Stimulated activated CD4-positive, alpha-beta T cell treated with anti-CD3 and anti-CD28 coated beads, Interleukin-1b, Interleukin-23, amount 100 ng/mL, for 48 hours (primary cell): ENCODE measurements at regions not wholly inside any gene's neighbourhood (a gene's known extent, or its start where the extent isn't known, plus 50 kb on each side); places are given as distances from the start of the nearest gene placed in this dataset.

Experiments used
- DNase-seq: peaks from one replicate; pipeline ENCODE4 v3.0.0-alpha.2; 2020

DNA sequence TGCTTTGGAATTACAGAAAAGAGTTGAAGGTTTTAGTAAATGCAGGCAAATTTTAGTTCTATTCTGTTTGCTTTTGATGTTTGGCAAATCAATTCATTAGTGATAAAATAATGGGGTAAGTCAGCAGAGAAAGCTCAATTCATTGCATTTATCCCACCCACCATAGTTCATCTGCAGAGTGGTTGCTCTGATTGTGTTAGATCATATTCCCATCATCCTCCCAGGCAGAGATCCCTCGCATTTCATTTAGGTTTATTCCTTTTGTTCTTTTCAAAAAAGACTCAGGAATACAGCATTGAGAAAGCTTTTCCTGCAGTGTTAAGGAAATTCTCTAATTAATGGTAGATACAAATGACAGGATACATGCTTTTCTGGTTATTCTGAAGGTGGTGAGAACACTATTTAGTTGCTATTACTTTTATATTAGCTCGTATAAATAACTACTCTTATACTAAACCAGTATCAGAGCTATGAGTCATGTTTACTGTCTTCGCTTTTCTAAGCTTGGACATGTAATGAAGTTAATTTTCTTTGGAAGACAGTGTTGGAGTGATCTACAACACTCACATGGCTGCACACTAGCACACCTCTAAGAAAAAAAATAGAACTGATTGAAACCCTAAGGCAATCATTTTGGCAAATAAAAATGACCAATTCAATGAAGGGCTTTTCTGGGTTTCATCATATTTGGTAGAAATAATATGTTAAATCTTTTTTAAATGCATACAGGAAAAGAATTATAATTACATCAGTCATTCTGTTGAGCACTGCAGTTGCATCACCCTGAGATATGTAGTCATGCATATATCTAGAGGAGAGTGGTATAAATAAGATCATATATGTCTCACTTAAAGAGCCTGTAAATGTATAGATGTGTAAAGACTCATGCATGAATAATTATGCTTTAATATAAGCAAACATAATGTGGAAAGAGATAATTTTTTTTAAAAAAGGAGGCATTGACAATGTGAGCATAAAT lies 351.6 kb downstream of the PCDH7 start:
- no peak for DNase-seq

DNA sequence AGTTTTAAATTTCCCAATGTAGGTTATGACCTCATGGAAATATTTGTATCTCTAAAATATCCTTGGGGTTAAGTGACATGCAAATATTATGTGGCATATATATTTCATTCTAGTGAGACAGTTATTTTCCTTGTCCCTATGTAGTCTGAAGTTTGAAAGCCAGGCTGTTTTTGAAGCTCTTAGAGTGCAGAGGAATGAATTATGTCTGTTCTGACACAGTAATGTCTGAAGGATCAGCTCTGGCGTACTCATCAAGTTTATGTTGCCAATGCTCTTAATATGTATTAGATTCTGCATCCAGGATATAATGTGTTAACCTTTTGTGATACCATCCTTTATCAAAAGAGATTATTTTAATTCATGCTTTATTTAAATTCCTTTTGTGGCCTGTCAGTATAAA lies 355.8 kb downstream of the PCDH7 start:
- no peak for DNase-seq

DNA sequence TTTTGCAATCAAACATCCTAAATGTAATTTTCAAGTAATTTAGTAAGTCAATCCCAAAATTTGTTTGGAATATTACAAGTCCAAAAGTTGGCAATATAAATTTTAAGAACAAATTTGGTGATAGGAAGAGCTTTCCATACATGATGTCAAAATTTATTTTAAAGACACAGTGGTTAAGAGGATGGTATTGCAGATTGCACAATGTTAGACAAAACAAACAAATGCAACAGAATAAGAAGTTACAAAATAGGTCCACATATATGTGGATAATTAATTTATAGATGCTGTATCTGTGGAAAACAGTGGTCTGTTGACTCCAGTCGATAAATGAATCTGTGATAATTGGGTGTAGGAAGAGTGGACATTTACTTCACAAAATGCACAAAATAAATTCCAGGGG lies 358.5 kb downstream of the PCDH7 start:
- DNase-seq: no peak

DNA sequence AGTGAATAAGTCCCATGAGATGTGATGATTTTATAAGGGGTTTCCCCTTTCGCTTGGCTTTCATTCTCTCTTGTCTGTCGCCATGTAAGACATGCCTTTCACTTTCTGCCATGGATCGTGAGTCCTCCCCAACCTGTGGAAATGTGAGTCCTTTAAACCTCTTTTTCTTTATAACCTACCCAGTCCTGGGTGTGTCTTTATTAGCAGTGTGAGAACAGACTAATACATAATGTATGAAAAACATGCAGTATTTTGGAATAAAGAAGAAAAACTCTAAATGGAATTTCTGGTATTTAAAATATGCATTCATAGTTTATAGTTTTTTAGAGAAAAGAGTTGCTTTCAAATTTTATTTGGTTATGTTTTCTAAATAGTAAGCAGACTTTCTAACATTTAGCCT lies 360.7 kb downstream of the PCDH7 start:
- DNase-seq: no peak

DNA sequence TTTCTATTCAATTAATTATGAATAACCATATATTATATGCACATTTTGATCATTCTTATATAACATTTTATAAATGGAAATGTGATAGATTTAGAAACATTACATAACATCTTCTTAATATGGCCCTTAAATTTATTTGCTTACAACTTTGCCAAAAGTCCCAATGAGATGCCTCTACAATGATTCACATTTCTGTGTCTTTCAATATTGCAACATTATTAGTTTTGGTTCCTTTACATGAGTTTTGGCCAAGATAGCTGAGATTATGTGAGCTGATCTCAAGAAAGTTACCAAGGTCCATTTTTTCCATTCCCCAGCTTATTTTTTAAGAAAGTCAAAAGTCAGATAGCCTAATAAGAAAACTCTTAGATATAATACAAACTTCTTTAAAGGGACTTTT lies 361.2 kb downstream of the PCDH7 start:
- DNase-seq: no peak

GRCh38 chr4:31083456-31083855 lies 363.3 kb downstream of the PCDH7 start:
- no peak for DNase-seq

GRCh38 chr4:31084806-31085416 lies 364.7 kb downstream of the PCDH7 start:
- no peak for DNase-seq

- DNase-seq: no peak
These were observed 365.5 kb downstream of the PCDH7 start for GRCh38 chr4:31085689-31086088.

DNA sequence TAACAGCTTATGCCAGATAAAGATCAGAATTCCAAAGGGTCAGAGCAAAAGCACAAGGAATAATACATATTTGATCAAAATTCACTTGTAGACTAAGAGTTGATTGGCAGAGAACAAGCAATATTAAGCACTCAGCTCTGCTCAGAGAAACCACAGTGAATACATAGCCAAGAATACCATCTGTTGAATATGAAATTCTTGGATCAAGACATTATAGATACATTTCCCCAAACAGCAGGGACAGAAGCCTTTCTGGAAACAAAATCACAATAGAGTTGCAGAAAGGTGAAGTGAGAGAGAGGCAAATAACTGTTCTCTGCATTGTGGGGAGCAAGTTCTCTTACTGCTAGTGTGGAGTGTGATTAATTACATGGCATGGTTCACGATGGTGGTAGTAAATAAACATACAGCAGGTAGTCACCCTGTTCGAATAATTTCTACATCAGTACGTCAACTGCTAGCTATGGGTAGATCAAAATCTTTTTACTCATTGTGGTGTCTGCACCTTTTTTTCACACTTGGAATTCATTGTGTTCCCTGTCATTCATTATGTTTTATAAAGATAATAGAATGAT lies 366.7 kb downstream of the PCDH7 start:
- no peak for DNase-seq

DNA sequence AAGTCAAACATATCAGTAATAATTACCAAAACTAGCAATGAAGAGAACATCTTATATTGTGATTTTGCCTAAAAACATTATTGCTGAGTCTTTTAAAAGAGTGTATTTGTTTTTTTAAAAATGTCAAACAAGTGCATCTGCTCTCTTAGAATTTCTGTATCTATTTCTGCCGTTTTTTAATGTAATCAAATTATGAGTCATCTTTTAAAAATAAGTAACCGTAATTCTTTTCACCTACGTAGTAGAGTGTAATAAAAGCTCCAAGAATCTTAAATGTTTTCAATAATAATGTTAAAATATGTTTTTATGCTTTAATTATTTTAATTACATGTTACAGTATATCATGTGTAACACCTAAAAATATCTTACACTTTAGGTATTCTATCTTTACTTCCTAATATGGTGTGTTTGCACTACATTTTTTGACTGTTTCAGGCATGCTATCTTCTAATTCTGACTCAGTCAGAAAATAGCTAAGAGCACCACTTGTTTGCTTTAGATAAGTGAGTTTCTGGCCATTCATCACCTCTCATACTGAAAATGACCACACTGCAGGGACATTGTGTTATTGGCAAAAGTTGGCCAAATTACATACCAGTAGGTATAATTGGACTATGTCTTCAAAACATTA lies 368.5 kb downstream of the PCDH7 start:
- DNase-seq: no peak

DNA sequence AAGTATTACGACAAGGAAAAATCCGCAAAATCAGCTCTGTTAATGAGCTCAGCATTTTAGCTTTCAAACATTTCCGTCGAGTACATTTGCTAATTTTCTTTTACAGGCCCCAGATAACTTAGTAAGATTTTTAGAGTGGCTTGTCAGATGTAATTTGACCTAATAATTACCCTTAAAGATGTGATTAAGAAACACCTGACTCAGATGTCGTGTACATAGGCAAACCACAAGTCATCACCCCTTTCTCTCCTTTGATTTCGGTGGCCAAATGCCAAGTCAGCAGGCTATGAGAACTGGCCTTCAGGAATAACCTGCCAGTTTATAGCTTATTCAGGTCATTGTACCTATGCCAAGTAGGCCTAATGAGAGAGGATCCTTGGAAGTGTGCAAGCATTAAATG lies 369.6 kb downstream of the PCDH7 start:
- DNase-seq: no peak

- no peak for DNase-seq
These were observed 374.3 kb downstream of the PCDH7 start for GRCh38 chr4:31094474-31094873.

- DNase-seq: no peak
These were observed 377.8 kb downstream of the PCDH7 start for GRCh38 chr4:31097999-31098398.

- no peak for DNase-seq
These were observed 380.4 kb downstream of the PCDH7 start for GRCh38 chr4:31100536-31100935.

- no peak for DNase-seq
These were observed 383.9 kb downstream of the PCDH7 start for GRCh38 chr4:31104043-31104442.

- no peak for DNase-seq
These were observed 384.4 kb downstream of the PCDH7 start for GRCh38 chr4:31104577-31104976.

DNA sequence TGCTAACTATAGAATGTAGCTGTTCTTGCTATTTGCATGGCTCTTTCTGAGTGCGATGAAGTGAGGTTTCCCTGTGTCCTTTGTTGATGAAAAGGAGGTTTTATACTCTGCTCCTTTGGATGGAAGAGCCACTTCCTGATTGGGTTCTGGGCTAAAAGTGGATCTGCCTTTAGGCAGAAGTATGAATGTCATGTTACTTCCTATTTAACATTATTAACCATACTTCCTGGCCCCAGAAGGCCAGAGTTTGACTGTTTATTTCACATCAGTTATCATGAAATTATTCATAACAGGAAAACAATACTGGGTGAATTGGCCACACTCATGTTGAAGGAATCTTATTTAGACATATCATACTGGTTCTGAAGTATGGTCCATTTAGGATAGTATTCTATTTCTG lies 386.2 kb downstream of the PCDH7 start:
- no peak for DNase-seq

DNA sequence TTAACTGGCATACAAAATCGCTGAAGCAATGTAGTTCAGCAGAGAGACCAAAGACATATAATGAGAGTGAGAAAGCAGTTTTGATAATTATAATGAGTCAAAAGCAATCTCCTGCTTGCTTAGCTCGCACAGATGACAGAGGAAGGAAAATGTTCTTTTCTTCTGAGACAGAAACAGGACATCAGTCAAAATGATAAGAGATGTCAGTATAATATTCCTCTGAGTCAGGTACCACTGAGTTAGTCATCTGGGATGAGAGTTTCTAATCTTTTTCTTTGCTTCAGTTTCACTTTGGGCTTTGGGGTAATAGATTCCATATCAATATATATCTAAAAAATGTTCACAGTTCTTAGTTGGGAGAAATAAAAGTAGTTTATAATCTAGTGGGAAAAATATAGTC lies 387.2 kb downstream of the PCDH7 start:
- DNase-seq: no peak

DNA sequence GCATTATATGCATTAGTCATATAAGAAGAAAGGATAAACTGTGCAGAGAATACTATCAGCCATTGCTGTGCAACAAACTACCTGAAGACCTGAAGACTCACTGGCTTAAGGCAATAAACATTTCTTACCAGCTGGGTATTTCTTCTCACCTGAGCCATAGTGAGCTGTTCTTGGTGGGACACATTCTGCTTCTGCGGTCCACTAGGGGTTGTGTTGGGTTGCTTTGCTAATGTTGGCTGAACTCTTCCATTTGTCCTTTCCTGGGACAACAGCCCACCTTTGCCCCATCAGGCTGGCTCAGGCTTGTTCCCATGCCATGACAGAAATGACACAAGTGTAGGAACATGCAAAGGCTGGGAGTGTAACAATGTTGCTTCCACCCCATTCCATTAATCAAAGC lies 388.6 kb downstream of the PCDH7 start:
- DNase-seq: no peak

DNA sequence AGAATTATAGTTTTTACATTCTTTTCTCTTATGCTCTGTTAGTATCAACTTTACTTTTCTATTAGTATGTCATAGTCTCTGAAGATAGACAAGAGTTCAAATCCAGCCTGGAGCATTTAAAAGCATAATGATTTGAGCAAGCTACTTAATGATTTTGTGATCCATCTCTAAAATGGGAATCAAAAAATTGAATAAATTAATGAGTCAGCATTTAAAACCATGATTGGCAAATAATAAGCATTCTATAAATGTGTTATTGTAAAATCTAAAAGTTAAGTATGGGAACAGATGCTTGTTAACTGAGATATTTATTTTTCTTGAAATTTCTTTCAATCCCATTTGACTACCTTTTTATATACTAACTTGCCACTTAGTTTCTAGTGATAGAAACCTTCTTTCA lies 391.6 kb downstream of the PCDH7 start:
- DNase-seq: no peak

- DNase-seq: no peak
These were observed 394.6 kb downstream of the PCDH7 start for GRCh38 chr4:31114816-31115215.

- no peak for DNase-seq
These were observed 403.9 kb downstream of the PCDH7 start for GRCh38 chr4:31124008-31124585.

DNA sequence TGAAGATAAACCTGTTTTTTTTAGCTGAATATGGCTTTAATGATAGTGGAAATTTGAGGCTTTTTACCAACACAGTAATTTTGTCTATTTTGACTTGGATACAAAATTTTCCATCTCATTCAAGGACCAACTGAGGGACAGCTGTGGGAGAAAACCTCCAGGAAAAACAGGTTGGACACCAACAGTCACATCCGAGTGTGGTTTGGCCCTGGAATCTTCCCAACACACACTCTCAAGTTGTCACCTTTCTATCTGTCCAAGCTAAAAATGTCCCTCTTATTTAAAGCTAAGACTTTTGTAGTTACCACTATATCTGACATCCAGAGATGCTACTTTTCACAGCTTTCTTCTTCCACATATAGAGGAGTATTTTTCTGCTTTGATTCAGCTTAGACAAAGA lies 404.9 kb downstream of the PCDH7 start:
- no peak for DNase-seq
